Activated T-cell treated with anti-CD3 and anti-CD28 coated beads, Interleukin-2, amount 50 U/mL, for 24 hours (primary cell): ENCODE measurements at regions not wholly inside any gene's neighbourhood (a gene's known extent, or its start where the extent isn't known, plus 50 kb on each side); places are given as distances from the start of the nearest gene placed in this dataset.

Experiments used
- DNase-seq: peaks from one replicate; pipeline ENCODE4 v3.0.0-alpha.2; 2020
- H3K27ac Mint-ChIP-seq: 2 replicates; pipeline ENCODE4 v1.8.0; 2020; ENCODE audit warnings: mild to moderate bottlenecking, mixed read lengths
- H3K27me3 Mint-ChIP-seq: 2 replicates; pipeline ENCODE4 v1.8.0; 2020; ENCODE audit warnings: mixed read lengths
- H3K36me3 Mint-ChIP-seq: 2 replicates; pipeline ENCODE4 v1.8.0; 2020; ENCODE audit warnings: low read depth, mixed read lengths
- H3K4me1 Mint-ChIP-seq: 2 replicates; pipeline ENCODE4 v1.8.0; 2020; ENCODE audit warnings: low read depth, mixed read lengths
- H3K4me3 Mint-ChIP-seq: 2 replicates; pipeline ENCODE4 v1.8.0; 2020; ENCODE audit warnings: mild to moderate bottlenecking, moderate library complexity, mixed read lengths
- H3K9me3 Mint-ChIP-seq: 2 replicates; pipeline ENCODE4 v1.8.0; 2020; ENCODE audit warnings: mixed read lengths

DNA sequence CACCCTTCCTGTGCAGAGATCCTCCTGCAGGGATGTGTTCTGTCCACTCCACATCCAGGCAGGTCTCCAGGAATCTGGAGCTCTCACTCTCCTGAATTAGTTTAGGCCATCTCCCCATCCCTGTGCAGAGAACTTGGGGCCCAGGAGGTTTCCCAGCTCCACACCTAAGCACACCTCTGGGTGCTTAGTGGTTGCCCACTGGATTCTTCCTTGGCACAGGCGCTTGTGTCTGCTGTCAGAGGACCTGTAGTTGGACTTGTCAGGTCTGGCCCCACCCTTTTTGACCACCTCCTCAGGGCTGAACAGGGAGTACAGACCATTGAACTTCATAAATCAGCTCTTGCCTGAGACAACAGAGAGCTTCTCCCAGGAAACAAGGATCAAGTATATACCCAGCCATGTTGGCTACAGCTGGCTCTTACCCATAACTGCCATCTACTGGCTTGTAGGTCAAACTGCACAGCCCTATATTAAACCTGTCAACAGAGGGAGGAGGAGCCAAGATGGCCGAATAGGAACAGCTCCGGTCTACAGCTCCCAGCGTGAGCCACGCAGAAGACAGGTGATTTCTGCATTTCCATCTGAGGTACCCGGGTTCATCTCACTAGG is 275.5 kb downstream of the PPARGC1A start:
- Mint-ChIP-seq H3K27ac (no peak overlapping the region), H3K4me1 (no peaks in the 10 kb centered on the region), H3K4me3 (no peak overlapping the region), H3K9me3 (peaks cover 5% of the 10 kb centered on the region), H3K27me3 (no peaks in the 10 kb centered on the region), H3K36me3 (no peaks in the 10 kb centered on the region)
- DNase-seq = no peak

DNA sequence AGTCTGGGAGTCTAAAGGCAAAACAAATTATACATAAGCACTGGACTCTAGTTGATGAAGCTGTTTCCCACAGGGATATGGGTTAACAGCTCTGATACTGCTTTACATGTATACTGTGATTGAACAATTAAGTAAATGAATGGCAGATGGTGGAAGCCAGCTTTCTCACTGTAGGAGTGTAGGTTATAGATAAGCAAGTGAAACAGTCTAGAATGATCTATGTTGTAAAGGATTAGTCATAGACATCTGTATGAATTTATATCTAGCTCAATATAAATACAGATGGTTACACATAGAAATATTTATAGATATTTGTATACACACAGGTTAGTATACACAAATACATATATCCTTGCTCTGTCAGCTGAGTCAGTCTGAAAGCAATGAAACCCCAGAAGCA is 276.1 kb downstream of the PPARGC1A start:
- Mint-ChIP-seq H3K4me3 (no peak overlapping the region), H3K27ac (no peak overlapping the region), H3K4me1 (no peaks in the 10 kb centered on the region), H3K9me3 (peaks cover 7% of the 10 kb centered on the region), H3K36me3 (no peaks in the 10 kb centered on the region), H3K27me3 (no peaks in the 10 kb centered on the region)
- no peak for DNase-seq

DNA sequence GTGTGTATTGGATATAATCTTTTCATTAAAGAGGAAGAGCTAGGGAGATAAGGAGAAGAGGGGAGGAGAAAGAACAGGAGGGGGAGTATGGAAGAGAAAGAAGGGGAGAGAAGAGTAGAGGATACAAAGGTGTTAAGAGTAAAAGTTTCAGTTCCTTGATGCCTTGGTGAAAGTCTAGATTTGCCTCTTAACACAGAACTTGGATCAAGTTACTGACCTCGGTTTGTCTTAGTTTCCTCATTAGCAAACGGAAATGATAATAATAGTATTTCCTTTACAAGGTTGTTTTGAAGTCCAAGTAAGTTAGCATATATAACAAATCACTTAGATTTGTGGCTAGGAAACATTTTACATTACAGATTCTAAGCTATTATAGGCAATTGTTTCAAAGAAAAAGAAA is 287.1 kb downstream of the PPARGC1A start:
- Mint-ChIP-seq H3K4me3 (no peak overlapping the region), H3K27ac (no peak overlapping the region), H3K27me3 (no peaks in the 10 kb centered on the region), H3K9me3 (peaks cover 13% of the 10 kb centered on the region), H3K4me1 (no peaks in the 10 kb centered on the region), H3K36me3 (no peaks in the 10 kb centered on the region)
- no peak for DNase-seq

DNA sequence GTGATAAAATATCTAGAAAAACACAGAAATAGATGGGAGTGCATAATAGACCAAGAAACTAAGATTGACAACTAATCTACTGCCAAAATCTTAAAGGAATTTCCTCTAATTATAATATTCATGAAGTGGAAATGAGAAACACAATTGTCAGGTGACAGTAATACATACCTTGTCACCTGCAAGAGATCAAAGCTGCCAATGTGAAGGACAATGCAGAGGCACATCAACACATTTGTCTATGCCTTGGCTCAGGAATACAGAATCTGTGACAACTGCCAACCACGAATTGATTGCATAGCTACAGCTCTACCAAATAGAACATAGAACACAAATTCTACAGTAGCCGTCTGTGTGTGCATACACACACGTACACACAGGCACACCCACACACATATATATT is 295.7 kb downstream of the PPARGC1A start:
- Mint-ChIP-seq H3K27ac (no peak overlapping the region), H3K4me1 (no peaks in the 10 kb centered on the region), H3K36me3 (no peaks in the 10 kb centered on the region), H3K27me3 (no peaks in the 10 kb centered on the region), H3K4me3 (no peak overlapping the region), H3K9me3 (peaks cover 7% of the 10 kb centered on the region)
- no peak for DNase-seq

DNA sequence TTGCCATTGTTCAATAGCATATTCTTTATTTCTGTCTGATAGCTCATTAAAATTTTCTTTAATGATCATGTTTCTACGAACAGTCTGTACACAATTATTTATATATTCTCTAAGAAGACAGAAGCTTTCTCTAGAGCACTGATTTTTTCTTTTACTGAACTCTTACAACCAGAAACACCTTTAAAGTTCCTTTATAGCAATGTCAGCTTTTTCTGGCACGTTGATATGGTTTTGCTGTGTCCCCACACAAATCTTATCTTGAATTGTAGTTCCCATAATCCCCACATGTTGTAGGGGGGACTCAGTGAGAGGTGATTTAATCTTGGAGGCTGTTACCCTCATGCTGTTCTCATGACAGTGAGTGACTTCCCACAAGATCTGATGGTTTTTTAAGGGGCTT is 299.4 kb downstream of the PPARGC1A start:
- H3K9me3 Mint-ChIP-seq = peaks cover 10% of the 10 kb centered on the region
- H3K4me3 Mint-ChIP-seq = no peak overlapping the region
- no peak for DNase-seq
- no peaks in the 10 kb centered on the region for H3K4me1 Mint-ChIP-seq
- H3K27me3 Mint-ChIP-seq = no peaks in the 10 kb centered on the region
- no peaks in the 10 kb centered on the region for H3K36me3 Mint-ChIP-seq
- H3K27ac Mint-ChIP-seq = no peak overlapping the region

DNA sequence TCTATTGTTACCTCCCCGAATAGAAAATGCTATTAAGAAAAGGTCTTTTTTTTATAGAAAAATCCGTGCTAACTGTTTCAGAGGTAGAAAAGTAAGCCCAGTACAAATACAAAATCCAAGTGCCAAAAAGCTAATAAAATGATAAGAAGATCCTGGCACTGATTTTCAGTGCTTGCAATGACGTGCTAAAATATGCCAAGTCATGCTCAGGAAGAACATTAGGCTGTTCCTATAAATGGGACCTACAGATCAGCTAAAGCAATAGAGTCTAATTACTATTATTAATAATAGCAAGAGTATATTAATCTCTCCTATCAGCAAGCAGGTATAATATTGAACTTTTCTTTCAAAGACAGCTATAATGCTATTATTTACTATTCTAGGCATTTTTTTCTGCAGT is 305.8 kb downstream of the PPARGC1A start:
- no peaks in the 10 kb centered on the region for H3K27me3 Mint-ChIP-seq
- H3K27ac Mint-ChIP-seq = no peak overlapping the region
- DNase-seq = no peak
- peaks cover 11% of the 10 kb centered on the region for H3K9me3 Mint-ChIP-seq
- no peaks in the 10 kb centered on the region for H3K4me1 Mint-ChIP-seq
- H3K4me3 Mint-ChIP-seq = no peak overlapping the region
- no peaks in the 10 kb centered on the region for H3K36me3 Mint-ChIP-seq

DNA sequence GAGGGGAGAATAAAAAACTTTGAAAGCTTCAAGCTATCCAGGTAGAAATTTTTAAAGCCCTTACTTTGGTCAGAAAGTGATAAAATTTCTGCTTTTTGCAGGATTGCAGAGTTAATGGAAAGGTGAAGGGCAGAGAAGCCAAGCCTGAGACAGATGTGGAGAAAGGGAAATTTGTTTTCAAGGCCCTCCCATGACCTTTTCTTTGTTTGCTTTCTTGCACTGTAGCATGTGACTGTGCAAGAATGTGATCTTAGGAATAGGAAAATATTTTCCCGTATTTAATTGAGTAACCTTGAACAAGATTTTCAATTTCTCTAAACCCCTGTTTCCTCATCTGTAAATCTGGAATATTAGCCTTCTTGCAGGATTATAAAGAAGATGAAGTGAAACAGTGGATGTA is 307.2 kb downstream of the PPARGC1A start:
- Mint-ChIP-seq H3K36me3 (no peaks in the 10 kb centered on the region), H3K4me1 (no peaks in the 10 kb centered on the region), H3K27ac (no peak overlapping the region), H3K9me3 (peaks cover 13% of the 10 kb centered on the region), H3K27me3 (no peaks in the 10 kb centered on the region), H3K4me3 (no peak overlapping the region)
- no peak for DNase-seq

DNA sequence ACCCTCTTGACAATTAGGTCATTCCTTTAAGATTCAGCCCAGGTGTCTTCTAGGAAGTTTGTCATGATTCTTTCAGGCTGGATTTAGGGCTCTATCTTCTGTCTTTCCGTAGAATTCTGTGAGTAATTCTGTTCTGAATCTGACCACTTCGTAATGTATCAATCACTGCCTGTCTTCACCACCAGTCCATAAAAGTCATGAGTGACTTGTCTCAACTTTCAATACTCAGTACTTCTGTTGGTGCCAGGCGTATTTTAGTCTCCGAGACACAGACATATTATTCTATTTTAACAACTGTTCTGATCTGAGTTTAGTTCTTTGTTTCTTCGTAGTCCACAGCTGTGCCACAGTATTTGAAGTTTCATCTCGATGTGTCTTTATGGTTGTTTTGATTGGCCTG is 310.7 kb downstream of the PPARGC1A start:
- Mint-ChIP-seq H3K4me1 (no peaks in the 10 kb centered on the region), H3K4me3 (no peak overlapping the region), H3K27ac (no peak overlapping the region), H3K9me3 (peaks cover 15% of the 10 kb centered on the region), H3K27me3 (no peaks in the 10 kb centered on the region), H3K36me3 (no peaks in the 10 kb centered on the region)
- DNase-seq = no peak

DNA sequence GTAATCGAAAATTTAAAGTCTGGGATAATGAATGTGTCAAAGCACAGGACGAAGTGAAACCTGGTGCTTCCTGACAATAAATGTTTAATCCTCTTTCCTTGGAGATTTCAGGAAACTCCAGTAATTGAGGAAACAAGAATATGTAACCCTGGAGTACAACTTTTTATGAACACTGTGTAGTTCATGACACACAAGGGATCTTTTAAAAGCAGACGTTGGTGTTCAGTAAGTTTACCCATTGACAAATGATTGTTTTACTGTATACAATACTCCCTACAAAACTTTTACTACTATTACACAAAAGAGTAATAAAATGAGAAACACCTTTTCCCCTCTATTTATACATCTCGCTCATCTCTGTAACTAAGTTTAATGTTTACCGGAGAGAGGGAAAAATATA is 312.4 kb downstream of the PPARGC1A start:
- Mint-ChIP-seq H3K4me1 (no peaks in the 10 kb centered on the region), H3K36me3 (no peaks in the 10 kb centered on the region), H3K27ac (no peak overlapping the region), H3K27me3 (no peaks in the 10 kb centered on the region), H3K9me3 (peaks cover 15% of the 10 kb centered on the region), H3K4me3 (no peak overlapping the region)
- no peak for DNase-seq

DNA sequence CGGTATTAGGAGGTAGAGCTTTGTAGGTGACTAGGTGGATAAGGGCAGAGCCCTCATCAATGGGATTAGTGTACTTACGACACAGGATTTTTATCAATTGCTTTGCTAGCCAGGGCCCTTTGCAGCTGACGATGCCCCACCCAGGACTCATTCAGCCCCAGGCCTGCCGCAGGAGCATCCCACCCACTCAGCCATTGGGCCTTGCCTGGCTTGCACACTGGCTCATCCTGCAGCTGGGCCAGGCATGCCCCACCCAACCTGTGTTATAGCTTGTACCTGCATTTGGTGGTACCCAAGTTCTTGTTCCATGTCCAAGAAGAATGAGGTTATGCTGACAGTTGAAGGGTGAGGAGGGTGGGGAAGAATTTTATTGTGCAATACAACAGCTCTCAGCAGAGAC is 317.5 kb downstream of the PPARGC1A start:
- peaks cover 9% of the 10 kb centered on the region for H3K9me3 Mint-ChIP-seq
- no peaks in the 10 kb centered on the region for H3K27me3 Mint-ChIP-seq
- no peak overlapping the region for H3K27ac Mint-ChIP-seq
- H3K36me3 Mint-ChIP-seq = no peaks in the 10 kb centered on the region
- no peaks in the 10 kb centered on the region for H3K4me1 Mint-ChIP-seq
- no peak overlapping the region for H3K4me3 Mint-ChIP-seq
- DNase-seq = no peak

DNA sequence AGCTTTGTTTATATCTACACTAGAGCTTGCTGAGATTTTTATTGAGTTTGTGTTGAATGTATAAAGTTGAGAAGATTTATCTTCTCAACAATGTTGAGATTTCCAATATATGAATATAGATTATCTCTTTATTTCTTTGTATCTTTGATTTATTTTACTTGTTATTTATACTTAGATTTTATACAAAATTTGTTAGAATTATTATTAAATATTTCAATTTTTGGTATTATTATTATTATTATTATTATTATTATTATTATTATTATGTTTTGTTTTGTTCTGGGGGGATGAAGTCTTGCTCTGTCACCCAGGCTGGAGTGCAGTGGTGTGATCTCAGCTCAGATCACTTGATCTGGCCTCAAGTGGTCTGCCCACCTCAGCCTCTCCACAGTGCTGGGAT is 322.5 kb downstream of the PPARGC1A start:
- H3K27ac Mint-ChIP-seq = no peak overlapping the region
- DNase-seq = no peak
- no peaks in the 10 kb centered on the region for H3K27me3 Mint-ChIP-seq
- no peaks in the 10 kb centered on the region for H3K4me1 Mint-ChIP-seq
- H3K36me3 Mint-ChIP-seq = no peaks in the 10 kb centered on the region
- H3K4me3 Mint-ChIP-seq = no peak overlapping the region
- H3K9me3 Mint-ChIP-seq = peaks cover 6% of the 10 kb centered on the region

DNA sequence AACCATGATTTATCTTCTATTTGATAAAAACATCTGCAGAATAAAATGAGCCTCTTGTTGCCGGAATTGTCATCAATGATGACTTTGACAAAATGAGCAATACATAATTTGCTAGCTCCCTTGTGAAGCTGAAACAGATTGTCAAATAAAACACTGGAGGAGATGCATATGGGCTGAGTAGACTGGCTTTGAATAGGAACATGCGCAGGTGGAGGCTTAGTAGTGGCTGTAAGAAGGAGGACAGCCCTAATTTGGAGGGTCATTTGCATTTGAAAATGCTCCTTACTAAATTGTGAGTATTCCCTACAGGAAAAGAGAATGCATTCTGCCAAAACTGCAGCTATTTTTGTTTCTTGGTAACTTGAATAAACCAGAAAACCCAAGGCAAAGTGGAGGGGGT is 329.1 kb downstream of the PPARGC1A start:
- H3K36me3 Mint-ChIP-seq = no peaks in the 10 kb centered on the region
- no peak for DNase-seq
- no peak overlapping the region for H3K27ac Mint-ChIP-seq
- no peak overlapping the region for H3K4me3 Mint-ChIP-seq
- peaks cover 3% of the 10 kb centered on the region for H3K9me3 Mint-ChIP-seq
- no peaks in the 10 kb centered on the region for H3K27me3 Mint-ChIP-seq
- H3K4me1 Mint-ChIP-seq = no peaks in the 10 kb centered on the region

DNA sequence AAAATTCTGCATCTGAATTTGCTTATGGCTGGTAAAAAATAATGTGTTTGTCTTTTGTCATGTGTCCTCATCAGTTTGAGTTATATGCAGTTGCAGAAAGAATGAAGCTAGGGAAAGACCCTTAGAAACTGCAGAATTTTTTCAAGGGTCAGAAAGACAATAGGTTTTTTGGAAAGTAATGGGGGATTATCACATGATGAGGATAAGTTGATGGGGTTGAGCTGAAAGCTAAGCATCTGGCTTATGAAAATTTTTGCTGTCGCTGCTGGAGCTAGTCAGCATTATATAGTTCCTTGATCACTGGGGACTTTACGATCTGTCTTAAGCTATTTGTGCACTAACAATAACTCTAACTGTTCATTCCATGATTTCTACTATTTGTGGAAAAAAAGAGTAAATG is 331.7 kb downstream of the PPARGC1A start:
- Mint-ChIP-seq H3K4me1 (no peaks in the 10 kb centered on the region), H3K4me3 (no peak overlapping the region), H3K27ac (no peak overlapping the region), H3K36me3 (no peaks in the 10 kb centered on the region), H3K27me3 (no peaks in the 10 kb centered on the region), H3K9me3 (peaks cover 8% of the 10 kb centered on the region)
- DNase-seq = no peak

DNA sequence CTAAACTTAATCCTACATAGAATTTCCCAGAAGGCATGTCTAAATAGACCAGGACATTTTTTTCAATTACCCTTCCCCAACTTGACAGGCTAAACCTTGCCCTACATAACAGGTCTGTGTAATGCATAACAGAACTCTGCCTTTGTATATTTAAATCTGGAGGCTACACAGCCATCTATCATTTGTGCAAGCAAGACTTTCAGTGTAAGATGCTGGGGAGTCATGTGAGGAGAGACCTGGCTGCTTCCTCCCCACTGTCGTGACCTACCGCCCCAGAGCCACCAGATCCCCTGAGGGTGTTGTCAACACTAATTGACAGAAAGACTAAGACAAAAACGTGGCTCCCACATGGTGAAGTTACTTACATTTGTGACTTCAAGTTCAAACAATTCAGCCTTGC is 342.2 kb downstream of the PPARGC1A start:
- peaks cover 13% of the 10 kb centered on the region for H3K9me3 Mint-ChIP-seq
- H3K27ac Mint-ChIP-seq = no peak overlapping the region
- DNase-seq = no peak
- no peak overlapping the region for H3K4me3 Mint-ChIP-seq
- H3K36me3 Mint-ChIP-seq = no peaks in the 10 kb centered on the region
- H3K27me3 Mint-ChIP-seq = no peaks in the 10 kb centered on the region
- no peaks in the 10 kb centered on the region for H3K4me1 Mint-ChIP-seq

DNA sequence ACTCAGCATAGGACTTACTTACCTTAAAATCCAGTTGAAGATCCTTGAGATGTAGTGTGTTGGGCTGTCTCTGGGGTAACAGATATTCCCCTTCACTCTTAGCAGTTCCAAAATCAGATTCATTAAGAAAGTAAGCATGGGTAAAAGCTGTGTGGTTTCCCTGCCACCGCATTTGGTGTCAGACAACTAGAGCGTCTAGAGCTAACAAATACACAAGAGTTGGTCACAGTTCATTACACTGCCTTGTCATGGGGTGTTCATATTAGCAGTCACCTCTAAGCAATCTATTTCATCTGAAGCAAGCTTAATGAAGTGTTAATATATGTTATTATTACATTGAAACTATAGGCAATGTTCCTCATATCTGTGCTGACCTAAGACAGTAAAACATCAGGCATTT is 342.8 kb downstream of the PPARGC1A start:
- H3K9me3 Mint-ChIP-seq = peaks cover 13% of the 10 kb centered on the region
- no peaks in the 10 kb centered on the region for H3K36me3 Mint-ChIP-seq
- H3K27ac Mint-ChIP-seq = no peak overlapping the region
- H3K27me3 Mint-ChIP-seq = no peaks in the 10 kb centered on the region
- H3K4me3 Mint-ChIP-seq = no peak overlapping the region
- no peaks in the 10 kb centered on the region for H3K4me1 Mint-ChIP-seq
- no peak for DNase-seq

DNA sequence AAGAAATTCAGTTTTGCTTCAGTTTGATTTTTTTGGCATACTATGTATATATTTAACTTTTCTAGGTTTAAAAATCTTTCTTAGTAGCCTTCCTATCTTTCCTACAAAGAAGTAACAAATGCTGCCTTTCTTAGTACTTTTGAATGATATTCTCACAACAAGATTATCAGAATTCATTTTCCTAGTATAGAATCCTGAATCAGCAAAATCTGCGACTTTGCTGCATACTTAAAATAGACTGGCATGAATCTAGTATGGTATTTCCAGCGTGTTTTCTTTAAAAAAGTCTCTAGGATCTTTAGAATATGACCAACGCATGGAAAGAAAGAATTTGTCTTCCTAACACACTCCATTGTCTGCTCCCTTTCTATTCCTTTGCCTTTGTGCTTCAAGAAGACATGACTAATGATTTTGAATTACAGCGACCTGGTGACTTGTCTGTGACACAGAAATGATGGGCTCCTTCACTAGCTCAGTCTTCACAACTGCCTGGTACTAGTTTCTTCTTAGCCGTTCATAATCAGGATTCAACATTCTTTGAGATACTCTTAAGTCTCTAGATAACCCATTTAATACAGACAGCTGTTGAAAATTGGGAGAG is 349.8 kb downstream of the PPARGC1A start:
- H3K4me3 Mint-ChIP-seq = no peak overlapping the region
- no peak overlapping the region for H3K27ac Mint-ChIP-seq

More for the DNA sequence above, 349.8 kb downstream of the PPARGC1A start:
- Mint-ChIP-seq H3K4me1 (no peaks in the 10 kb centered on the region), H3K27me3 (no peaks in the 10 kb centered on the region), H3K36me3 (no peaks in the 10 kb centered on the region), H3K9me3 (peaks cover 26% of the 10 kb centered on the region)
- DNase-seq = no peak
